Ectodermal cell (in vitro differentiated cells): ENCODE measurements at regions not wholly inside any gene's neighbourhood (a gene's known extent, or its start where the extent isn't known, plus 50 kb on each side); places are given as distances from the start of the nearest gene placed in this dataset.
"Not testable (repeated sequence)": the region's sequence is repeated elsewhere in the genome, so short reads cannot be mapped to it uniquely, and the experiment has no call there.

ENCODE experiments used
- H3K27ac ChIP-seq: 2 replicates; pipeline ENCODE4 v1.7.0; 2013; ENCODE audit warnings: mild to moderate bottlenecking, low read depth, low read length; ENCODE audit not compliant: insufficient read depth, poor library complexity, severe bottlenecking
- H3K27me3 ChIP-seq: 2 replicates; pipeline ENCODE4 v1.7.0; 2013; ENCODE audit warnings: mild to moderate bottlenecking, low read length; ENCODE audit not compliant: insufficient read depth, control insufficient read depth, poor library complexity, severe bottlenecking
- H3K36me3 ChIP-seq: one replicate; pipeline ENCODE4 v1.7.0; 2013; ENCODE audit warnings: low read length; ENCODE audit not compliant: control insufficient read depth, insufficient read depth
- H3K4me1 ChIP-seq: one replicate; pipeline ENCODE4 v1.7.0; 2013; ENCODE audit warnings: low read length; ENCODE audit not compliant: control insufficient read depth, insufficient read depth
- H3K4me3 ChIP-seq: 2 replicates; pipeline ENCODE4 v1.7.0; 2013; ENCODE audit warnings: low read depth, low read length, control low read depth; ENCODE audit not compliant: insufficient read depth
- H3K9me3 ChIP-seq: 2 replicates; pipeline ENCODE4 v1.7.0; 2013; ENCODE audit warnings: mild to moderate bottlenecking, low read length, moderate library complexity; ENCODE audit not compliant: control insufficient read depth
- WGBS, 2 experiments: methylation state at CpG; one replicate each; pipeline ENCODE4 v1.1.7; 2013; ENCODE audit warnings: missing lambda C conversion rate in 2 of 2; 5-methylcytosine and 5-hydroxymethylcytosine counted together

- no peaks in the 10 kb centered on the region for H3K27me3 ChIP-seq
- H3K4me1 ChIP-seq, result peaks cover 10% of the 10 kb centered on the region
- H3K9me3 ChIP-seq, result no peaks in the 10 kb centered on the region
- 78 to 82% methylated on average over 18 of the region's 18 CpGs for WGBS, 2 experiments
- no peak overlapping the region for H3K4me3 ChIP-seq
- H3K36me3 ChIP-seq, result no peaks in the 10 kb centered on the region
- H3K27ac ChIP-seq, result no peak overlapping the region
Measured at GRCh38 chr16:29231244-29231643, 175.3 kb downstream of the NPIPB11 start.

GRCh38 chr16:29230671-29231096 is 175.8 kb downstream of the NPIPB11 start:
- 53 to 59% methylated on average over 21 of the region's 22 CpGs for WGBS, 2 experiments
- Histone ChIP-seq H3K4me3 (no peak overlapping the region), H3K9me3 (no peaks in the 10 kb centered on the region), H3K4me1 (peaks cover 10% of the 10 kb centered on the region), H3K36me3 (no peaks in the 10 kb centered on the region), H3K27ac (no peak overlapping the region), H3K27me3 (no peaks in the 10 kb centered on the region)

GRCh38 chr16:29230006-29230668 is 176.4 kb downstream of the NPIPB11 start:
- not testable (repeated sequence) for H3K36me3 ChIP-seq, H3K27ac ChIP-seq, H3K27me3 ChIP-seq, H3K4me3 ChIP-seq, H3K9me3 ChIP-seq
- 89 to 94% methylated on average over 20 to 21 of the region's 21 CpGs for WGBS, 2 experiments
- H3K4me1 ChIP-seq, result peaks cover 10% of the 10 kb centered on the region

GRCh38 chr16:29229616-29230005 is 176.9 kb downstream of the NPIPB11 start:
- WGBS, 2 experiments, result 92 to 95% methylated on average over 8 of the region's 8 CpGs
- peaks cover 10% of the 10 kb centered on the region for H3K4me1 ChIP-seq
- H3K4me3 ChIP-seq, H3K27ac ChIP-seq, H3K36me3 ChIP-seq, H3K9me3 ChIP-seq, H3K27me3 ChIP-seq: not testable (repeated sequence)

- H3K36me3 ChIP-seq, H3K27me3 ChIP-seq, H3K9me3 ChIP-seq, H3K4me3 ChIP-seq, H3K27ac ChIP-seq: not testable (repeated sequence)
- H3K4me1 ChIP-seq, result peaks cover 10% of the 10 kb centered on the region
- 90 to 91% methylated on average over 24 to 27 of the region's 29 CpGs for WGBS, 2 experiments
Measured at GRCh38 chr16:29228664-29229611, 177.6 kb downstream of the NPIPB11 start.

GRCh38 chr16:29227751-29228663 is 178.5 kb downstream of the NPIPB11 start:
- WGBS, 2 experiments, result 63 to 70% methylated on average over 14 to 16 of the region's 20 CpGs

GRCh38 chr16:29226782-29227181 is 179.7 kb downstream of the NPIPB11 start:
- Histone ChIP-seq H3K36me3 (no peaks in the 10 kb centered on the region), H3K27ac (no peak overlapping the region), H3K27me3 (no peaks in the 10 kb centered on the region), H3K4me1 (peaks cover 10% of the 10 kb centered on the region), H3K4me3 (no peak overlapping the region), H3K9me3 (no peaks in the 10 kb centered on the region)
- 0% methylated on average over 4 to 8 of the region's 13 CpGs for WGBS, 2 experiments

More at GRCh38 chr16:29227751-29228663, 178.5 kb downstream of the NPIPB11 start:
- H3K27ac ChIP-seq, H3K27me3 ChIP-seq, H3K36me3 ChIP-seq, H3K4me3 ChIP-seq, H3K9me3 ChIP-seq: not testable (repeated sequence)
- H3K4me1 ChIP-seq, result peaks cover 10% of the 10 kb centered on the region

- WGBS, 2 experiments, result 94 to 97% methylated on average over 4 of the region's 4 CpGs
Measured at GRCh38 chr16:29224675-29225074, 181.8 kb downstream of the NPIPB11 start.

GRCh38 chr16:29222615-29223014 is 183.9 kb downstream of the NPIPB11 start:
- H3K4me1 ChIP-seq, H3K27me3 ChIP-seq, H3K4me3 ChIP-seq, H3K36me3 ChIP-seq, H3K9me3 ChIP-seq, H3K27ac ChIP-seq: not testable (repeated sequence)
- WGBS, 2 experiments, result 93 to 96% methylated on average over 5 of the region's 7 CpGs

More at GRCh38 chr16:29224675-29225074, 181.8 kb downstream of the NPIPB11 start:
- H3K4me1 ChIP-seq, H3K4me3 ChIP-seq, H3K27me3 ChIP-seq, H3K36me3 ChIP-seq, H3K9me3 ChIP-seq, H3K27ac ChIP-seq: not testable (repeated sequence)
